Stimulated activated CD8-positive, alpha-beta memory T cell treated with anti-CD3 and anti-CD28 coated beads, Interleukin-12 subunit alpha, Interleukin-12 subunit beta, amount 100 ng/mL, for 4 hours (primary cell): ENCODE measurements at regions not wholly inside any gene's neighbourhood (a gene's known extent, or its start where the extent isn't known, plus 50 kb on each side); places are given as distances from the start of the nearest gene placed in this dataset.

Experiments
- DNase-seq: peaks from one replicate; pipeline ENCODE4 v3.0.0-alpha.2; 2020; ENCODE audit warnings: low read depth

DNA sequence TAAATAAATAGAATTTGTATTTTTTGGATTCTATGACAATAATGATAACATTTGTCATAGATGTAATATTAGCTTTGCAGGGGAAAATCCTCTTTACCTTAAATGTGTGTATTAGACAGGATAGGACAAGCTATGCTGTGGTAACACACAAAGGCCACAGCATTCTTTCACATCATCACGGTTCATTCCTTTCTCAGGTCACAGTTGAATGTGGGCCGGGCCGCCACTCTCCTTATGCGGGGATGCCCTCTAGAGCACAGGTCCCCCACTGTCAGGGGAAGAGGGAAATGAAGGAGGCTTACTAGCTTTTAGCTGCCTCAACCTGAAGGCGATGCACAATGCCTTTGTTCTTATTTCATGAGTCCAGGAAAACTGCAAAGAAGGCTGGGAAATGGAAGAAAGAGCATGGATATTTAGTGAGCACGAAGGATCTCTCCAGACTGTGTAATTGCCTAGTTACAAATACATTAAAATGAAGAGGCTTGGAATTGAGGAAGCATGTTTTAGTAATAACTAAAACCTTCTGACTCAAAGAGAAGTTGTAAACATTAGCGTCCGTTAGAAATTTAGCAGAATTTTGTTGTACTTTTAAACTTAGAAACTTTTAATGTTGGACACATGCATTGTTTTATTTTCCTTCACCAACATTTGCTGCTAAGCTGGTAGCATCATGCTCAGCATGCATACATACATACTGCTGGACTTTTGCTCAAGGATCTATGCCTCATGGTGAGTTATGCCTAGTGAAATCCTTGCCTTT is 248.9 kb upstream of the FOXQ1 start:
- no peak for DNase-seq

DNA sequence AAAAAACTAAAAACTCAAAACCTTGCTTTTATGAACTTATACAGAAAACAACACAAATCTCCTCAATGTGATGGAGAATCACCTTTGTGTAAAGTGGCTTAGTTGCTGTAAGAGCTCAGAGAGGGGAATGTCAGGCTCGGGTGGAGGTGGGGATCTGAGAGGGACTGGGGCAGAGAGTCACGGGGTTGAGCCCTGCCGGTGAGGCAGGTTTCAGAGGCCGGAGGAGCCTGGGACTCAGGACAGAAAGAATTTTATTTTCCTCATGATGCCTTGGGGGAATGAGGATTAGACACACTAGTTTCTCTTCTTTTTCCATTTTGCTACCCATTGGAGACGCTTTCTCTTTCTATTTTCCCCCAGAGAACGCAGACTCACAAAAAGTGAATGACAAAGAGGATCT is 252.3 kb upstream of the FOXQ1 start:
- no peak for DNase-seq

DNA sequence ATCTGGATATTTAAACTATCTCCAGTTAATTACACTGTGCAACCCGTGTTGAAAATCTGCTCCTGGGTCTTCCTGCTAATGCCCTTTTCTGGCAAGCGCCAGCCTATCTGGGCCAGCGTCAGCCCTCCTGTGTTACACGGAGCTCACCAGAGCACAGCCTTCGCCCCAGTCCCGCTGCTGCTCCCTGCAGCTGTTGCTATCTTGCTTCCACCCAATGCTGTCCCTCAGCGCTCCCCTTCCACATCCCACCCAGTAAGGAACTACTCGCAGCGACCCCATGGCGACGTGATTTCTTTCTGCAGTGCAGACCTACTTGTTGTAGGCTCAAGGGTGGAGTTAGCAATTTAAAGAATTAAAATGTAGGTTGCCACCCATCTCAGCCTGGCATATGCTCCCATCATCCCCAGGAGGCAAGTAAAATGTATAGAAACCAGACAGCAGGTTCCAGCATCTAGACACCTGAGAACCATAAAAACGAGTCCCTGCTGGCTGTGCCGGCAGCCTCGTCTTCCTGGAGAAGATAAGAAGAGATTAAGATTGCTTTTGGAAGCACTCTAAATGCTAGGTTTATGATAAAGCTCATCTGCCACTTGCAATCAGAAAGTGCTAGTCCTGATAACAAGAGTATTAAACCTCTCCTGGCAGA is 254.3 kb upstream of the FOXQ1 start:
- DNase-seq = no peak

DNA sequence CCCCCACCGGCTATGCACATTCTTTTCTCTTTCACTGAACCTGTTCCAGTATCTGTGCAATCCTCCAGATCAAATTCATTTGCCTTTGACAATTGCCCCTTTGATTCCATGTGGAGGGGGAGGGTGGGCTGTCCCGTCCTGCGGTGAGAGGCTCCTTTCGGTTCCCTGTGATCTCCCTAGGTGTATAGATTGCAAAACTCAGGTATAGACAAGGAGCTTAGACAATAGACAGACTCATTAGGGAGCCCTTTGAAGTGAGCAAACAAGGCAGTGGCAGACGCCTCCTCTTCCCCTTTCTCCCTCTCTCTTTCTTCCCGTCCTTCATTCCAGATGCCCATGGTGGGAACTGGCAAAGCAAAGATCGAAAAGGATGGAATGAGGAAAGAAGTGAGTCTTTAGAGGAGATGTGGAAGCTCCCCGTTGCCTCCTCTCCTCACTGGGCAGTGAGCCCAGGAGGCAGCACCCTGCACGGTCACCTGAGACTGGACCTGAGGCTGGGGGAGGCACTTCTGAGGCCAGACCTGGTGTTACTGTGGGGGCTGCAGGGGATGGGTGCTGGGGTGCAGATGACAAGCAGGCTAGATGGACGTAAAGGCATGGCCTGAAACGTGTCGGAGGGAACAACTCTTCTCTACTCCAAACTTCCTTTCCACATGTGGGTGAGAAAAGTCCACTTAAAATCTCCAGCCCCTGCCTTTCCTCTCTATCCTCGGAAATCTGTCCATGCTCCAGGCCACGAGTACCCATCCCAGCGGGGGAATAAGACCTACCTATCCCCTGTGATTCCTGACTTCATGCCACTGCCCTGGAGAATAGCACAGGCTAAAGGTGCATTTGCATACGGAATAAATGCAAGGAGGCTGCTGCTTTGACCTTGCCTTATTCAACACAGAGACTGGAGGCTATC is 256.6 kb upstream of the FOXQ1 start:
- no peak for DNase-seq

DNA sequence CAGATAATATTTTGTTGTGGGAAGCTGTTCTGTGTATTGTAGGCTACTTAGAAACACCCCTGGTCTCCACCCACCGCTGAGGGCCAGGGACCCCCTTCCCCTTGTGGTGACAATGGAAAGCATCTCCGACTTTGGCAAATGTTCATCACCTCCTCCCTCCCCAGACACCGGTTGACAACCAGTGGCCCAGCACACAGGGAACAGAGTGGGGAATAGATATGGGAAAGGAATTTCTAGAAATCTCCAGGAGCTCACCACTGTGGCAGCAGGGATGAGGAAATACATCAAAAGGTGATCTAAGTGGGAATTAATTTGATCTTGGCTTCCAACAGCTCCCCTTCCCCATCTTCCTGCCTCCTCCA is 257.3 kb upstream of the FOXQ1 start:
- DNase-seq = no peak

DNA sequence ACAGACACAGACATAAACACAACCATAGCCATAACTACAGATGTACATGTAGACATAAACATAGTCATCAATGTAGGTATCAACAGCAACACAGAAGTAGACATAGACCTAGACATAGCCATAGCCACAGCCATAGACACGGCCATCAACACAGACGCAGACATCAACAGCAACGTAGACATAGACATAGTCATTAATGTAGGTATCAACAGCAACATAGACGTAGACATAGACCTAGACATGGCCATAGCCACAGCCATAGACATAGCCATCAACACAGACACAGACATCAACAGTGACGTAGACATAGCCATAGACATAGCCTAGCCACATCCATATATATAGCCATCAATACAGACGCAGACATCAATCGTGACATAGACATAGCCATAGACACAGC is 258.3 kb upstream of the FOXQ1 start:
- no peak for DNase-seq

DNA sequence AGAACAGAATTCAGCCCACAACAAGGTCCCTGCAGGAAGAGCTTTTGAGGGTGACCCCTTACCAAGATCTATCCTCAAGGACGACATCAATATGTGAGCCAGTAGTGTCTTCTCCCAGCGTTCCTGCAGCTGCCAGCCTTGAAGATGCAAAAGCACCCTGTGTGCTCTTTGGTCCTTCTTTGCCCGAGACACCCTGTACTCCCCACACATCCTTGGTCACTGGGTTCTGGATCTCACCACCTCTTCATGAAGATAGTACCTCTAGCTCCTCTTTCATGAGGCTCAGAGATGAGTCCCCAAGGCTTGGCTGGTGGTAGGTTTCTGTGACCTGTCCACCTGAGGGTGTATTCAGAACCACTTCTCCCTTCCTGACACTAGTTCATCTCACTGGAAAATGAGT is 259.6 kb upstream of the FOXQ1 start:
- no peak for DNase-seq

DNA sequence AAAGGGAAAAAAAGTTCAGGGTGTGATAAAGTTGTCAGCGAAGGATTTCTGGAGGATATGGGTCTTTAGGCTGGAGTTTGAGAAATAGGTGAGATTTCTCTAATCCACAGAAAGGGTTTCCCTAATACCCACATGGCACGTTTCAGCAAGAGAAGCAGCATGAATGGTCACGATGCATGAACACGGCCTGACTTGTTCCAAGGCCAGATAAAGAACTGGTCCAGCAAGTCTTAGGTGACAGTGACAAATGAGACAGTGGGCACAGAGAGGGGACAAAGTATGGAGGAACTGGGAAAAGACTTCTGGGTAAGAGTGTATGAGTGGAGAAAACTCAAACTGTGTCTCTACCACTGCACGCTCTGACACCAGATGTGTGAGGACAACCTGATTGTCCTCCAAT is 262.0 kb upstream of the FOXQ1 start:
- DNase-seq = no peak

DNA sequence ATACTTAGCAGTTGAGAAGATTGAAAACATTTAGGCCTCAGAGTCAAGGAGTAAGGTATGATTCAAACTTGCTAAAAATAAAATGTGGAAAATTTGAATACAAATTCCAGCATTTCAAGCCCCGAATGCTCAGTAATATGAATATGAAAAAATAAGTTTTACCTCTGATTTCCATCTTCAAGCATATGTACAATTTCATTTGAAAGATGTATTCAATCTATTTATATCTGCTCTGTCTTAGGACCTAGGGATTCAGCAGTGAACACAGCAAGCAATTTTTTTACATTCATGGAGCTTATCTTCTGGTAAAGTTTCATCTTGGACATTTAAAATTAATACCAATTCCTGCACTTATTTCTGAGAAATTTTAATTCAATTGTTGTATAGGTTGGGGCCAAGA is 262.7 kb upstream of the FOXQ1 start:
- no peak for DNase-seq

DNA sequence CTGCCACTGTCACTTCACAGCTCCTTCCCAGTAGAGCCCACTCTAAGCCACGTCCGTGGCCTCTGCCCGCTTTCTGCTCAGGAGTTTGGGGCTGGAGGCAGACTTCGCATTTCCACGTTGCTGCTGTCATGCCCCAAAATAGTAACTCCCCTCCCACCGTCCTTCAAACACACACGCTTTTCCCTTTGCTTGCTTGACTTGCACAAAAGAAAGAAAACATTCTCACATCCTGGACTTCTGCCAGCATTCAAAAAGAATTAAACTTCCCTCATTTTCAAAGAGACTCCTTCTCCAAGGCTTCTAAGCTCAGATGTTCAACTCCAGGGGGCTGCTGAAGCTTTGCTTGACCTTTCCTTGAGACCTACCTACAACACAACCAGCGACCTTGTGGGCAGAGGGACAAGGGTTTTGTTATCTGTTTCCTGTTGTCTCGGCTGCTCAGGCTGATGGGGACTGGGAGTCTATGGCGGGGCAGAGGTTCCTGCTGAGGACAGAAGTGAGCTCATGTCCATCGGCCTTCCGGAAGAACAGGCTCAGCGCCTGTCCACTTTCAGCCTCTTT is 263.8 kb upstream of the FOXQ1 start:
- no peak for DNase-seq

DNA sequence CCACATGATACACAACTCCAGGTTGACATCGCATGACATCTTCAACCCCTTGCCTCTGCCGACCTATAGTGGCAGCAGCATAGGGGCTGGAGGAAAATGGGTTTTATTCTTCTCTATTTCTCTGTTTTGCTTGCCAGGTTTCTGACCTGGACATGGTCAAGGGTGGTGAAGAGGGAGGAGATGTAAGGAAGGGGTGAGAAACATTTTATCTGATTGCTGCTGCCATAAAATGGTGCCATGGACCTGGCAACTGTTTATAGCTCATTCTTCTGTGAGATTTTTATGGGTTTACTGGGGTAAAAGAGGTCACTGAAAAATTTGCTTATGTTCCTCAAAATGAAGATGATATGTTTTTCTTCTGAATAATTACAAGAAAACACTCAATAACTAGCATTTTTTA is 266.7 kb upstream of the FOXQ1 start:
- DNase-seq = no peak

DNA sequence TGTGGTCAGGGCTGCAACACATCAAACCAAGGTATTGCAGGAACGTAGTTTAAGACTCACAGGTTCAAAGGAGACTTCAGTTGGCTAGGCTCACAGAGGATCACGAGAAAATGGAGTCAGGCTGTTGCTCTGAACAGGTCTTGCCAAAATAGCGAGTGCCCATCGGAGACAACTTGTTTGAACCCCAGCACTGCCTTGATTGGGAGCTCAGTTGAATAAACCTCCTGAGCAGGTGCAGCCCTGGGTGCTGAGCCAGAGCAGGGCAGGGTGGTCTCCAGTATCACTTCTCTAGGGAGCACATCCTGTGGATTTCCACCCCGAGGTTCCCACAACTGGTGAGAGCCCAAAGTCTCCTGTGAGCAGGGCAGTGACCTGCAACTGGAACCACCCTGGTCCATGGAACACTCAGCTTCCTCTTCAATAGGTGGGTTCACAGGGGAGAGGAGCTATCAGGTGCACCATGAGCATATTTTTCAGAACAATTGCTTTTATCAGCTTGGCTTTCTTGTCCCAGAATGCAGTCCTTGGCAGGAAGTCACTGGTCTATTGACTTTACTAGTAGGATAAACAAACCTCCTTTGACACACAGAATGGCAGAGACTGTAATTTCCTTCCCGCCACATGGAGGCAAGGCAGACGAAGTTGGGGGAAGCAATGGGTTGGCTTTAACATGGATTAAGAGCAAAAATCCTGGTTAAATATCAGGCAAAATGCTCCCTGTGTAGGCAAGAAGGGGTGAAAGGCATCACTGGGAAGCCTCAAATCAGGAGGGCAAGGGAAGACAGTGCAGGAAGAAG is 267.7 kb upstream of the FOXQ1 start:
- no peak for DNase-seq

DNA sequence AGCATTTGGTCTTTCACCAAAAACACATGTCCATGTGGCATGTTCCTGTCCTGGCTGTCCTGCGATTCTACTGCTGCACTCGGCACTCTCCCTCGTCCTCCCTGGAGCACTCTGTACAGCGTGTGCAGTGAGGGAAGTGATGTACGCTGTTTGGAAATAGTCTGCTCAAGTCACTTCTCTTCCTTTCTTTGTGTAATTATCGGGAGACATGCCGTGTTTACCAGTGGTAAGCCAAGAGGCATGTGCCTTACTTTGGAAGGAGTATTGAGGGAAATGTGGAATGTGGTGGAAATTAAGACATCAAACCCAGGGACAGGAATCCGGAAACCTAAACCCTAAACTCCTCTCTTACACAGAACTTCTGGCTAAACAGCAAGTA is 268.5 kb upstream of the FOXQ1 start:
- DNase-seq = no peak

DNA sequence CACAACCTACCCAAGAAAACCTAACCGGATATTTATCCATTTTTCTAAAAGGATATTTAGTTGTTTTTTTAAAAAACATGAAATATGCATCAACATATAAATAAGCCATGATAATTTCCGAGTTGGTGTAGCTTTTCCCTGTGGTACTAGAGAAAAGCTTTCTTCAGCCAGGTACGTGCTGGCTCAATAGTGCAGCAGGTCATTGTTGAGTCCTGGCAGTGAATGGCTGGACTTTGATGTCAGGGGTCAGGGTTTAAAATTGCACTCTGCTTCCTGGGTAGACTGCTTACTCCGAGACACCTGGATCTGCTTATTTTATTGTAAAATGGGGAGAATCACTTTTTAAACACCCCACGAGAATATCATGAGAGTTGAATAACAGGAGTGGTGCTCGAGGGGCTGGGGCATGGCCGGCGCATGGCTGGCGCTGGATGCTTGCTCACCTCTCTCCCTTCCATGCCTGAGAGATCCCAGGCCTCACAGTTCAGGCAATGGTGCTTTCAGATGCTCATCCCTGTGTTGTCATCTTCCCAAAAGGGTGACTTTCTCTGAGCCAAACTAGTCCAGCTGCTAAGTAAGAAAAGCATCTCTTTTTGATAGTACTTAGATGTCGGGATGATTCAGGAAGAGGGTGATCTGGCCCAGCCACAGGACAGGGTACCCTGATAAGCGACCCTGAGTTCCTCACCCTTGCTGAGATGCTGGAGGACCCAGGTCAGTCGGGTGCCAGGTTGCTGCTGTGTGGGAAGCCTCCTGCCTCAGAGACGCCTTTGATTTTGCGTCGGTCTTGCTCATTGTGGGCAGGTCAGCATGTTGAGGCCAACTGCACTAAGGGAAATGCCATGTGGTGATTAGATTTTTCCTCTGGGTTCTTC is 269.1 kb upstream of the FOXQ1 start:
- DNase-seq = no peak

DNA sequence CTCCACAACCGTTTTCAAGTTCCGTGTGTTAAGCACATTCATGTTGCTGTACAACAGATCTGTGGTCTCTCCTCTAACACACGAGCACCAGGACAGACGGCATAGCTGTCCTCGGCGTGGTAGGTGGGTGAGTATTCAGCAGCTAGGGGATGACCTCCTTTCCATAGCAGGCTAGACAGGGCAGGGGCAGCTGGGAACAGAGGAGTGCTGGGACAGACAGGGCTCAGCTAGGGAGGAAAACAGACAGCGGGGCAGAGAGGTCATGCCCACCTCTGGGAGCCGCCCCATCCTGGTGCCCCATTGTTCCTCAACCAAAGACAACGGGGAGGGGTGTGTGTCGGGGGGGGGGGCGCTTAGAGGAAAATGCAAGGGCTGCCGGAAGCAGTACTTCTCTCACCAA is 271.5 kb upstream of the FOXQ1 start:
- no peak for DNase-seq

DNA sequence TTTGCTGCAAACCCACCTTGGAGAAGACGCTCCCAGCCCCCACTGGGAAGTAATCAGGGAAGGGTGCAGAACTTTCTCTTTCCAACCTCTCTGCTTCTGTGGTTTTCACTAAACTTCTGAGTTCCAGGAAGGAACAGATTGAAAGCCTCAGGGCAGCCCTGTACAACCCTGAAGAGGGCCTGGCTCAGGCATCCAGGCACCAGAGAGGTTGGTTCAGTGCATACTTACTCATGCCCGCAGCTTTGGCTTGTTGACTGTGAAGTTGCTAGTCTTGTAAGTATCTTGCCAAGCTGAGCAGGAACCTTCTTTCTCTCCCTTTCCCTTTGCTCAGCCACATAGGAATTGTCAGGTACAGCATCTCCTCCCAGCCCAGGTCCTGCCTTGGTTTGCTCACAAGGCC is 272.2 kb upstream of the FOXQ1 start:
- DNase-seq = no peak

DNA sequence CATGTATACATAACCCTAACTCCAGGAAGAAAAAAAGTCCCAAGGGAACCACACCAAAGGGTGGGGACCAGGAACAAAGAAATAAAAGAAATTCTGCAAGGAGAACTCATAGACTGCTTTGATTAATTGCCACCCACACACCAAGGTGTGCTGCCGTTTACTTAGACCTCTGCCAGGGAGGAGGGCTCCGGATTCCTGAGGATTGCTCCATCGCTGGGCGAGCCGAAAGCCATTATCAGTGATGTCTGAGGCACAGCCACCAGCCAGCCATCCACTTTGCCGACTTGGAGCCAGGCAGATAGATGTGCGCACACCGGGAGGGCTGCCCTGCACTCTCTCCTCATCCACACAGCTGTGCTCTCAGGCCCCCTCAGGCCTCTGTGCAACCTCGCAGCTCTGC is 272.7 kb upstream of the FOXQ1 start:
- no peak for DNase-seq

DNA sequence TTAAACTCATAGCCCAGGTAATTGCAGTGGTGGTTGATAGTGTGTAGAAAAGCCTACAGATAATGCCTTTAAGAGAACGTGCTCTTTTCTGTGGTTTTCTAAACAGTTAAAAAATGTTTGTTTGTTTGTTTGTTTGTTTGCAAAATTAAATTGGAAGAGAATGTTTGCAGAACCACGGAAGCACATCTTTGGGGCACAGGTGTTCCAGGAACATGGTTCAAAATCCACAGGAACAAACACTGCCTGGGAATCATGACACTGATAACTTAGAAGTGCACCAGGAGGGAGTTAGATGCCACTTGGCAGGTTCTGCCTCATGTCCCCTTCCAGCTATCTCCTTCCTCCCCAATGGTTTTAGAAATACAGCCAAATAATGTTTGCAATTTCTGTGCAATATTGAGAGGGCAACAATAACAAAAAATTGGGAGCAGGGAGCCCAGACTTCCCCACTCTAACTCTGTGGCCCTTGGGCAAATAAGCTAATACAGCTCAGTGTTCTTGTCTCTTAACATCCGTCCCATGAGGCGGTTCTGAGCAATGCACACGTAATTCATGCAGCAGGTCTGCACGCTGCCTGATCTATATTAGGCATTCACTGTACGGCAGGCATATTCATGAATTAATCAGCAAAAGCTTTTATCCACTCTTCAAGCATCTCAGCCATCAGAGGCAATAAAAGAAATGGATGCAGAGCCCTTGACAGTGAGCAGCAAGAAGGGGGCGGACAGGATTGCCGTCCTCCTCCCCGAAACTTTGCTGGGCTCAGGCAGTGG is 274.3 kb upstream of the FOXQ1 start:
- no peak for DNase-seq

DNA sequence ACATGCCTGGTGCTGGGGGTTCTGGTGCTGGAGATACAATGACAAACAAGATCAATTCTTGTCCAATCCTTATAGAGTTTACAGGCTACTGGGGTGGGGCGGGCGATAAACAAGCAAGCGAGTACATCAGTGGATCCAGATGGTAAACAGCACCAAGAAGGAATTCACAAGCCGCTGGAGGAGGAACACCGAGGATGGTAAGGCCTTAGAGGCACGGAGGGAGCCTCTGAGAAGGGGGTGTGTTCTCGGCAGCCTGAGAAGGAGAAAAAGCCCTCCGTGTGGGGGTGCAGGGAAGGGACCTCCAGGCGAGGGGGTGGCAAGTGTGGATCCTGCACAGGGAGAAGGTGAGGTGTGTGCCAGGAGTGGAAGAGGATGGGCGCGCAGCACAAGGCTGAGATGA is 276.5 kb upstream of the FOXQ1 start:
- DNase-seq = no peak

DNA sequence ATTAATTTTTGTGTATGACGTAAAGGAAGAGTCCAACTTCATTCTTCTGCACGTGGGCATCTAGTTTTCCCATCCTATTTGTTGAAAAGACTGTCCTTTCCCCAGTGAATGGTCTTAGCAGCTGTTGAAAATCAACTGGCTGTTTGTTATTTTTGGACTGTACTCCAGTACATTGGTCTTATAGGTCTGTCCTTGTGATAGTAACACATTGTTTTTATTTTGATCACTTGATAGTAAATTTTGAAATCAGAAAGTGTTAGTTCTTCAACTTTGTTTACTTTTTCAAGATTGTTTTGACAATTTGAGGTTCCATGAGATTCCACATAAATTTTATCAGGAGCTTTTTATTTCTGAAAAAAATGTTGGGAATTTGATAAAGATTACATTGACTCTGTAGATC is 280.2 kb upstream of the FOXQ1 start:
- no peak for DNase-seq
